PFSK-1 (cell line): ENCODE measurements at regions not wholly inside any gene's neighbourhood (a gene's known extent, or its start where the extent isn't known, plus 50 kb on each side); places are given as distances from the start of the nearest gene placed in this dataset.

ENCODE experiments used
- POLR2AphosphoS5 ChIP-seq: IDR thresholded peaks from 2 replicates; pipeline ENCODE4 v1.6.1; 2012; ENCODE audit warnings: low read depth, mild to moderate bottlenecking, control low read depth, low read length, moderate library complexity
- SIN3A ChIP-seq: IDR thresholded peaks from 2 replicates; pipeline ENCODE4 v1.6.1; 2012; ENCODE audit warnings: mild to moderate bottlenecking, low read length, moderate library complexity, borderline replicate concordance; ENCODE audit not compliant: insufficient read depth
- TF ChIP-seq, protein P1 (sequence below), 2 experiments: IDR thresholded peaks; 2 replicates each; pipeline versions ENCODE4 v1.6.1 to v1.8.0; 2011 to 2012; ENCODE audit warnings: low read depth in 2 of 2, low read length in 2 of 2, control low read depth in 1 of 2, inconsistent platforms in 1 of 2, mild to moderate bottlenecking in 1 of 2, moderate library complexity in 1 of 2; ENCODE audit not compliant: insufficient read depth in 1 of 2

DNA sequence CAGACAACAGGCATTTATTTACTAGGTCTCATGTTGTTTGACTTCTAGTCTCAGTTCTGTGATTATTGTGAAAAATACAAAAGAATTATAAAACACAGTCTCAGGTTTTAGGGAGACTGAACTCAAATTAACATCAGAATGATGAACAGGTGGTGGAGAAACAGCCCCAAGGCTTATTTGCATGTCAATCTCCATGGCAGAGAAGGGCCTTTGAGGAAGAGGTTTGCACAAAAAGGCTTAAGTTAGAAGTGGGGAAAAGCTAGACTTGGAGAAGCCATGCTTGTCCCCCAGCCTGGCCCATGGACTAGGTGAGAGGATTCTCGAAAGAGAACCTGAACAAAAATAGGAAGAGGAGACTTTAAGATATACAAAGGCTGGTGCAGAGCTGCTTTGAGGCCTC is 183.3 kb downstream of the EDN1 start:
- TF ChIP-seq SIN3A (no peak), POLR2AphosphoS5 (no peak)
- TF ChIP-seq, protein P1, sequence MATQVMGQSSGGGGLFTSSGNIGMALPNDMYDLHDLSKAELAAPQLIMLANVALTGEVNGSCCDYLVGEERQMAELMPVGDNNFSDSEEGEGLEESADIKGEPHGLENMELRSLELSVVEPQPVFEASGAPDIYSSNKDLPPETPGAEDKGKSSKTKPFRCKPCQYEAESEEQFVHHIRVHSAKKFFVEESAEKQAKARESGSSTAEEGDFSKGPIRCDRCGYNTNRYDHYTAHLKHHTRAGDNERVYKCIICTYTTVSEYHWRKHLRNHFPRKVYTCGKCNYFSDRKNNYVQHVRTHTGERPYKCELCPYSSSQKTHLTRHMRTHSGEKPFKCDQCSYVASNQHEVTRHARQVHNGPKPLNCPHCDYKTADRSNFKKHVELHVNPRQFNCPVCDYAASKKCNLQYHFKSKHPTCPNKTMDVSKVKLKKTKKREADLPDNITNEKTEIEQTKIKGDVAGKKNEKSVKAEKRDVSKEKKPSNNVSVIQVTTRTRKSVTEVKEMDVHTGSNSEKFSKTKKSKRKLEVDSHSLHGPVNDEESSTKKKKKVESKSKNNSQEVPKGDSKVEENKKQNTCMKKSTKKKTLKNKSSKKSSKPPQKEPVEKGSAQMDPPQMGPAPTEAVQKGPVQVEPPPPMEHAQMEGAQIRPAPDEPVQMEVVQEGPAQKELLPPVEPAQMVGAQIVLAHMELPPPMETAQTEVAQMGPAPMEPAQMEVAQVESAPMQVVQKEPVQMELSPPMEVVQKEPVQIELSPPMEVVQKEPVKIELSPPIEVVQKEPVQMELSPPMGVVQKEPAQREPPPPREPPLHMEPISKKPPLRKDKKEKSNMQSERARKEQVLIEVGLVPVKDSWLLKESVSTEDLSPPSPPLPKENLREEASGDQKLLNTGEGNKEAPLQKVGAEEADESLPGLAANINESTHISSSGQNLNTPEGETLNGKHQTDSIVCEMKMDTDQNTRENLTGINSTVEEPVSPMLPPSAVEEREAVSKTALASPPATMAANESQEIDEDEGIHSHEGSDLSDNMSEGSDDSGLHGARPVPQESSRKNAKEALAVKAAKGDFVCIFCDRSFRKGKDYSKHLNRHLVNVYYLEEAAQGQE (IDR thresholded peaks at IDR 0.05; ENCODE audit: insufficient read depth in 1 of 2, low read depth in 2 of 2, low read length in 2 of 2), result no peak
